Stimulated activated CD8-positive, alpha-beta memory T cell treated with anti-CD3 and anti-CD28 coated beads, Interleukin-12 subunit alpha, Interleukin-12 subunit beta, amount 100 ng/mL, for 1 hour (primary cell): ENCODE measurements at regions not wholly inside any gene's neighbourhood (a gene's known extent, or its start where the extent isn't known, plus 50 kb on each side); places are given as distances from the start of the nearest gene placed in this dataset.

ENCODE experiments used
- DNase-seq: peaks from one replicate; pipeline ENCODE4 v3.0.0-alpha.2; 2020; ENCODE audit warnings: low read depth

GRCh38 chr2:16152071-16152927, 211.9 kb downstream of the MYCN start:
- no peak for DNase-seq

- DNase-seq: no peak
These were observed 211.3 kb downstream of the MYCN start for GRCh38 chr2:16151651-16152050.

GRCh38 chr2:16151281-16151570, 210.9 kb downstream of the MYCN start:
- DNase-seq: no peak

- DNase-seq: no peak
These were observed 210.3 kb downstream of the MYCN start for GRCh38 chr2:16150456-16151280.

- DNase-seq: no peak
These were observed 209.2 kb downstream of the MYCN start for GRCh38 chr2:16149349-16150243.

- DNase-seq: no peak
These were observed 208.4 kb downstream of the MYCN start for GRCh38 chr2:16148632-16149348.

GRCh38 chr2:16142383-16143361, 202.3 kb downstream of the MYCN start:
- no peak for DNase-seq

GRCh38 chr2:16141641-16141921, 201.2 kb downstream of the MYCN start:
- DNase-seq: no peak

- DNase-seq: no peak
These were observed 200.7 kb downstream of the MYCN start for GRCh38 chr2:16140771-16141640.

- no peak for DNase-seq
These were observed 199.6 kb downstream of the MYCN start for GRCh38 chr2:16139663-16140615.

- no peak for DNase-seq
These were observed 198.7 kb downstream of the MYCN start for GRCh38 chr2:16138811-16139662.

- no peak for DNase-seq
These were observed 196.9 kb downstream of the MYCN start for GRCh38 chr2:16137080-16137755.

GRCh38 chr2:16136461-16137035, 196.2 kb downstream of the MYCN start:
- no peak for DNase-seq

- no peak for DNase-seq
These were observed 195.6 kb downstream of the MYCN start for GRCh38 chr2:16135913-16136310.

GRCh38 chr2:16135196-16135912, 195.0 kb downstream of the MYCN start:
- no peak for DNase-seq
